ENCODE measurements at regions not wholly inside any gene's neighbourhood (a gene's known extent, or its start where the extent isn't known, plus 50 kb on each side); places are given as distances from the start of the nearest gene placed in this dataset.
"Not testable (repeated sequence)": the region's sequence is repeated elsewhere in the genome, so short reads cannot be mapped to it uniquely, and the experiment has no call there.

GRCh38 chr12:19675361-19675760, 236.1 kb downstream of the AEBP2 start:
- DNase-seq (no peak), ATAC-seq (no peak)
- WGBS, 4 donors, result 93 to 97% (median 95%) methylated on average over 2 of the region's 2 CpGs
- H3K9me3 ChIP-seq, result peaks cover 0 to 29% (median 8%) of the 10 kb centered on the region in 12 donors
- no peaks in the 10 kb centered on the region for H3K27me3 ChIP-seq
- TF ChIP-seq POLR2A (IDR thresholded peaks at IDR 0.05) (no peak), CTCF (IDR thresholded peaks at IDR 0.05) (no peak)
- H3K36me3 ChIP-seq, result no peaks in the 10 kb centered on the region
- no peak overlapping the region for H3K4me3 ChIP-seq
- intact Hi-C loops (cut with DNase I), result no loop called here
- no peak overlapping the region for H3K27ac ChIP-seq
- no peaks in the 10 kb centered on the region for H3K4me1 ChIP-seq

GRCh38 chr12:19678501-19678900, 239.2 kb downstream of the AEBP2 start:
- H3K36me3 ChIP-seq; H3K4me3 ChIP-seq; ATAC-seq; DNase-seq; intact Hi-C loops (cut with DNase I); H3K27me3 ChIP-seq; H3K4me1 ChIP-seq: not testable (repeated sequence)
- Histone ChIP-seq H3K9me3 (peaks cover 0 to 29% (median 8%) of the 10 kb centered on the region in 12 donors), H3K27ac (peak overlapping the region in 1 of 12 donors; percentile 64)
- WGBS, 4 donors, result 68 to 88% (median 87%) methylated on average over 3 of the region's 3 CpGs

- peaks cover 0 to 29% (median 8%) of the 10 kb centered on the region in 12 donors for H3K9me3 ChIP-seq
- 53 to 69% (median 62%) methylated on average over 3 of the region's 3 CpGs for WGBS, 4 donors
- H3K27ac ChIP-seq, result no peak overlapping the region
- DNase-seq, result no peak
- peaks cover 0 to 5% (median 0%) of the 10 kb centered on the region in 12 donors for H3K4me1 ChIP-seq
- H3K36me3 ChIP-seq, result no peaks in the 10 kb centered on the region
- no peaks in the 10 kb centered on the region for H3K27me3 ChIP-seq
- intact Hi-C loops (cut with DNase I), result no loop called here
- no peak for TF ChIP-seq CTCF (IDR thresholded peaks at IDR 0.05)
- no peak for TF ChIP-seq POLR2A (IDR thresholded peaks at IDR 0.05)
- H3K4me3 ChIP-seq, result no peak overlapping the region
- ATAC-seq, result no peak
Observed at GRCh38 chr12:19681007-19681406, 241.7 kb downstream of the AEBP2 start.

- TF ChIP-seq CTCF (IDR thresholded peaks at IDR 0.05) (no peak), POLR2A (IDR thresholded peaks at IDR 0.05) (no peak)
- H3K27me3 ChIP-seq, result no peaks in the 10 kb centered on the region
- peak overlapping the region in 4 of 12 donors; percentile 9 to 49 (median 35) for H3K27ac ChIP-seq
- DNase-seq, result no peak
- ATAC-seq, result no peak
- no peak overlapping the region for H3K4me3 ChIP-seq
- peaks cover 0 to 20% (median 6%) of the 10 kb centered on the region in 12 donors for H3K9me3 ChIP-seq
- 59 to 70% (median 65%) methylated on average over 7 of the region's 7 CpGs for WGBS, 4 donors
- no peaks in the 10 kb centered on the region for H3K36me3 ChIP-seq
- peaks cover 0 to 5% (median 0%) of the 10 kb centered on the region in 12 donors for H3K4me1 ChIP-seq
- intact Hi-C loops (cut with DNase I), result no loop called here
Observed at GRCh38 chr12:19683178-19683927, 244.1 kb downstream of the AEBP2 start.

All from heart left ventricle (tissue), 16 donors.